SK-N-MC (cell line): ENCODE measurements at regions not wholly inside any gene's neighbourhood (a gene's known extent, or its start where the extent isn't known, plus 50 kb on each side); places are given as distances from the start of the nearest gene placed in this dataset.

Experiments used
- EZH2 ChIP-seq: fragments of 200-600 bp; sonication (generic); IDR thresholded peaks from one replicate; pipeline ENCODE4 v1.6.1; 2017; ENCODE audit warnings: antibody characterized with exemption
- FOXP2 ChIP-seq: optimal IDR thresholded peaks from 2 replicates; pipeline ENCODE3; 2011; ENCODE audit warnings: mild to moderate bottlenecking, moderate library complexity; ENCODE audit not compliant: insufficient read depth; ENCODE audit errors: extremely low read length, control extremely low read depth
- POLR2AphosphoS5 ChIP-seq: IDR thresholded peaks from 2 replicates; pipeline ENCODE4 v1.6.1; 2012; ENCODE audit warnings: mild to moderate bottlenecking, low read depth, low read length, borderline replicate concordance

DNA sequence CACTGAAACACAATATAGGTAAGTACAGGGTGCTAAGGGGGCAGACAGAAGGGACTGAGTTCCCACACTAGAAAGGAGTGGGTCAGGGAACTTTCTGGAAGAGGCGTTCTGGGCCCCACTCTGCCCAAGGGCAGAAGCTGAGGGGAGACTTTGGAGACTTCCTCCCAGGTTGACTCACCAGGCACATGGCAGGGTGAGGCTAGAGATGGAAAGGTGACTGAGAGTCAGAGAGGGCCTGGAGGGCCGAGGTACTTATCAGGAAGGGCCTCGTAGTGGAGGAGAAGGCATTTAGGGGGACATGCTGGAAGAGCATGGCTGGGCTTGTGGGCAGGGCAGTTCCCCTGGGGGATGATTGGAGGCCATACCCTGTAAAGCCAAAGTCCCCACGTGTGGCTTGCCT, 159.9 kb upstream of the JUN start:
- TF ChIP-seq POLR2AphosphoS5: no peak
- no peak for TF ChIP-seq EZH2
- TF ChIP-seq FOXP2: no peak
